ENCODE measurements at regions not wholly inside any gene's neighbourhood (a gene's known extent, or its start where the extent isn't known, plus 50 kb on each side); places are given as distances from the start of the nearest gene placed in this dataset.

- Histone ChIP-seq H3K9me3 (no peaks in the 10 kb centered on the region), H3K4me3 (no peak overlapping the region), H3K36me3 (no peaks in the 10 kb centered on the region), H3K27me3 (no peaks in the 10 kb centered on the region), H3K4me1 (peaks cover 0 to 7% (median 2%) of the 10 kb centered on the region in 4 donors), H3K27ac (no peak overlapping the region)
- TF ChIP-seq, protein P1, sequence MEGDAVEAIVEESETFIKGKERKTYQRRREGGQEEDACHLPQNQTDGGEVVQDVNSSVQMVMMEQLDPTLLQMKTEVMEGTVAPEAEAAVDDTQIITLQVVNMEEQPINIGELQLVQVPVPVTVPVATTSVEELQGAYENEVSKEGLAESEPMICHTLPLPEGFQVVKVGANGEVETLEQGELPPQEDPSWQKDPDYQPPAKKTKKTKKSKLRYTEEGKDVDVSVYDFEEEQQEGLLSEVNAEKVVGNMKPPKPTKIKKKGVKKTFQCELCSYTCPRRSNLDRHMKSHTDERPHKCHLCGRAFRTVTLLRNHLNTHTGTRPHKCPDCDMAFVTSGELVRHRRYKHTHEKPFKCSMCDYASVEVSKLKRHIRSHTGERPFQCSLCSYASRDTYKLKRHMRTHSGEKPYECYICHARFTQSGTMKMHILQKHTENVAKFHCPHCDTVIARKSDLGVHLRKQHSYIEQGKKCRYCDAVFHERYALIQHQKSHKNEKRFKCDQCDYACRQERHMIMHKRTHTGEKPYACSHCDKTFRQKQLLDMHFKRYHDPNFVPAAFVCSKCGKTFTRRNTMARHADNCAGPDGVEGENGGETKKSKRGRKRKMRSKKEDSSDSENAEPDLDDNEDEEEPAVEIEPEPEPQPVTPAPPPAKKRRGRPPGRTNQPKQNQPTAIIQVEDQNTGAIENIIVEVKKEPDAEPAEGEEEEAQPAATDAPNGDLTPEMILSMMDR (IDR thresholded peaks at IDR 0.05), result no peak
- TF ChIP-seq EP300 (IDR thresholded peaks at IDR 0.05) (no peak), POLR2A (IDR thresholded peaks at IDR 0.05) (no peak), POLR2AphosphoS5 (IDR thresholded peaks at IDR 0.05) (no peak)
- DNase-seq, result no peak
- no peak for ATAC-seq (ENCODE audit: low FRiP score in 2 of 2)
These were observed 137.8 kb downstream of the TSEN15 start for GRCh38 chr1:184189361-184189760.

DNA sequence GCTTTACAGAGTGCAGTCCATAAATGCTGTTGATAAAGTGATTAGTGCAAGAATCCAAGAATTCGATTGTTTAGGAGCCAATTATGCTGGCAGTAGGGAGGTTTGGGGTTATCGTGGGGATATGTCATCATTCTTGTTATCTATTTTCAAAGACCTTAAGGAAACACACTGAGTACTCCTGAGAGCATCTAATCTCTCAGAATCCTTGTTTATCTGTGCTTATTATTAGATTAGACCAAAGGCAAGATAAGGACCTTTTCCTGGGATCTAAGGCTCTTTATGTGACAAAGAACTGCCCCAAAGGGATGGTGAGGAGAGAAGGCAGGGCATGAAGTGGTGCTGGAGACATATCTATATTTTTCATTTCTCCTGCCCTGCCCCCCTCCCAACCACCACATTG, 139.1 kb downstream of the TSEN15 start:
- H3K4me1 ChIP-seq, result peaks cover 0 to 7% (median 2%) of the 10 kb centered on the region in 4 donors
- DNase-seq (no peak), ATAC-seq (ENCODE audit: low FRiP score in 2 of 2) (no peak)
- H3K36me3 ChIP-seq, result no peaks in the 10 kb centered on the region
- TF ChIP-seq POLR2AphosphoS5 (IDR thresholded peaks at IDR 0.05) (no peak), EP300 (IDR thresholded peaks at IDR 0.05) (no peak), POLR2A (IDR thresholded peaks at IDR 0.05) (no peak)
- TF ChIP-seq, protein P1 (IDR thresholded peaks at IDR 0.05), result no peak
- H3K4me3 ChIP-seq, result no peak overlapping the region
- no peaks in the 10 kb centered on the region for H3K27me3 ChIP-seq
- H3K9me3 ChIP-seq, result no peaks in the 10 kb centered on the region
- WGBS, 2 donors, result 48 to 65% methylated on average over 2 of the region's 2 CpGs
- H3K27ac ChIP-seq, result no peak overlapping the region

GRCh38 chr1:184191181-184191621, 139.7 kb downstream of the TSEN15 start:
- H3K4me3 ChIP-seq, result no peak overlapping the region
- H3K4me1 ChIP-seq, result peaks cover 0 to 7% (median 2%) of the 10 kb centered on the region in 4 donors
- 48 to 62% methylated on average over 12 of the region's 12 CpGs for WGBS, 2 donors
- no peaks in the 10 kb centered on the region for H3K27me3 ChIP-seq
- peak; percentile 82 to 95 for ATAC-seq (ENCODE audit: low FRiP score in 2 of 2)
- H3K9me3 ChIP-seq, result no peaks in the 10 kb centered on the region
- H3K27ac ChIP-seq, result no peak overlapping the region
- TF ChIP-seq POLR2A (IDR thresholded peaks at IDR 0.05) (no peak), POLR2AphosphoS5 (IDR thresholded peaks at IDR 0.05) (peak in 1 of 2 donors; percentile 23), EP300 (IDR thresholded peaks at IDR 0.05) (no peak)
- TF ChIP-seq, protein P1 (IDR thresholded peaks at IDR 0.05), result no peak
- H3K36me3 ChIP-seq, result no peaks in the 10 kb centered on the region
- no peak for DNase-seq

DNA sequence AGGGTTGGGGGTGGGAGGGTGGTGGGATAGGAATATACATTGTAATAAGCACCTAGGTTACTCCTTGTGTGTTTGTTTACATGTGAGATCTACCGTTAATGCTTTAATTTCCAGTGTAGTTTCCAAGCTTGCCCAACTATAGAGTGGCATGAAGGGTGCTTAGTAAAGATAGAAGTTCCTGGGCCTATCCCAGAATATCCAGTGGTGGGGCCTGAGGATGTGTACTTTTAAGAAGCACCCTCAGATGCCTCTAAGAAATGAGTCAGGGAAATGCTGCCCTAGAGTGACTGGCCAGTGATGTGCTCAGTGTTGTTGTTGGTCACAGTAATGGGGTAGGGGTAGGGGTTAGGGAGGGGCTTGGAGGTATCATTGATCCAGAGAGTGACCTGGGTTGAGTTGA, 141.3 kb downstream of the TSEN15 start:
- Histone ChIP-seq H3K4me1 (peaks cover 0 to 7% (median 2%) of the 10 kb centered on the region in 4 donors), H3K36me3 (no peaks in the 10 kb centered on the region), H3K27me3 (no peaks in the 10 kb centered on the region), H3K9me3 (no peaks in the 10 kb centered on the region), H3K4me3 (no peak overlapping the region), H3K27ac (no peak overlapping the region)
- ATAC-seq (ENCODE audit: low FRiP score in 2 of 2) (no peak), DNase-seq (no peak)
- WGBS, 2 donors, result 83 to 92% methylated on average over 1 of the region's 1 CpG
- TF ChIP-seq EP300 (IDR thresholded peaks at IDR 0.05), result no peak
- TF ChIP-seq POLR2A (IDR thresholded peaks at IDR 0.05), result no peak

DNA sequence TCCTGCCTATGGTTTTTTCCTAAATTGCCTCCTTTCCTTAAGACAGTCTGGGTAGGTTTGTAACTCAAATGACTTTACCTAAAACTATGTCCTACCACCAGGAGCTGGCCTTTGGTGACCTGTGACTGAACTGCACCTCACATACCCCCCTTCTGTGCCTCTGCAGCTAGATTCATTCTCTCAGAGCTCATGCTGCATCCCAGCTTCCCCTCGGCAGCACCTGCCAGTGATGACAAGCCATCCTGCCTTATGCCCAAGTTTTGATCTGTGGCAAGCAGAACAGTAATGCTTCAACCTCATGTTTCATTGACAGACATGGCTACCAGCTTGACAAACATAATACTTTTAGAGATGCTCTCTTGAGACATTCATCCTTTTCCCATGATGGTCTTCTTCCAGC, 141.9 kb downstream of the TSEN15 start:
- Histone ChIP-seq H3K36me3 (no peaks in the 10 kb centered on the region), H3K27ac (no peak overlapping the region), H3K9me3 (no peaks in the 10 kb centered on the region), H3K27me3 (no peaks in the 10 kb centered on the region), H3K4me1 (peaks cover 0 to 7% (median 2%) of the 10 kb centered on the region in 4 donors), H3K4me3 (no peak overlapping the region)
- no peak for ATAC-seq (ENCODE audit: low FRiP score in 2 of 2)
- no peak for DNase-seq
- 93 to 94% methylated on average over 1 of the region's 1 CpG for WGBS, 2 donors
- TF ChIP-seq POLR2AphosphoS5 (IDR thresholded peaks at IDR 0.05) (no peak), EP300 (IDR thresholded peaks at IDR 0.05) (no peak), POLR2A (IDR thresholded peaks at IDR 0.05) (no peak)
- TF ChIP-seq, protein P1 (IDR thresholded peaks at IDR 0.05), result no peak

All from upper lobe of left lung (tissue), 6 donors.